Body of pancreas (tissue), 4 donors: ENCODE measurements at regions not wholly inside any gene's neighbourhood (a gene's known extent, or its start where the extent isn't known, plus 50 kb on each side); places are given as distances from the start of the nearest gene placed in this dataset.

Experiments used
- ATAC-seq: fragments of 150-250 bp; one replicate; pipeline ENCODE4 v1.9.1; 2016
- DNase-seq, 4 donors: peaks; one replicate each; pipeline ENCODE4 v3.0.0-alpha.2; 2019
- H3K27ac ChIP-seq, 4 donors: fragments of 200-600 bp; sonication (generic); 1 replicate in 3 of 4; 2 replicates in 1 of 4; pipeline versions ENCODE4 v1.5.1 to v1.6.1; 2016 to 2019; ENCODE audit warnings: mild to moderate bottlenecking in 1 of 4, mixed read lengths in 1 of 4, moderate library complexity in 1 of 4
- H3K27me3 ChIP-seq, 2 donors: fragments of 200-600 bp; sonication (generic); one replicate each; pipeline ENCODE4 v1.6.0; 2016; ENCODE audit warnings: mild to moderate bottlenecking in 1 of 2
- H3K36me3 ChIP-seq, 2 donors: fragments of 200-600 bp; sonication (generic); replicated peaks in 1 of 2; 2 replicates each; pipeline ENCODE4 v1.5.1; 2016; ENCODE audit warnings: low read depth in 2 of 2; ENCODE audit not compliant: insufficient read depth in 1 of 2
- H3K4me1 ChIP-seq: fragments of 200-600 bp; sonication (generic); one replicate; pipeline ENCODE4 v1.6.0; 2016
- H3K4me3 ChIP-seq, 2 donors: fragments of 200-600 bp; sonication (generic); 1 replicate in 1 of 2; 2 replicates in 1 of 2; pipeline ENCODE4 v1.5.1; 2016 to 2019
- H3K9me3 ChIP-seq, 3 donors: fragments of 200-600 bp; sonication (generic); 1 replicate in 2 of 3; 2 replicates in 1 of 3; pipeline ENCODE4 v1.5.1; 2016
- POLR2A ChIP-seq, 3 donors: fragments of 450-650 bp; IDR thresholded peaks; one replicate each; pipeline ENCODE4 v1.6.1; 2016; ENCODE audit warnings: antibody characterized with exemption in 3 of 3, mild to moderate bottlenecking in 2 of 3
- WGBS, 2 donors: methylation state at CpG; one replicate each; pipeline ENCODE4 v1.1.5; 2017; 5-methylcytosine and 5-hydroxymethylcytosine counted together
- intact Hi-C: fragments of 100-400 bp; cut with DNase I; formaldehyde crosslinking; loops from one replicate; pipeline ENCODE4 v1.15.1; 2023
- TF ChIP-seq, protein P1 (sequence below), 7 experiments: fragments of 450-650 bp in 4 of 7; fragments of 200-600 bp in 3 of 7; sonication (generic) in 3 of 7; IDR thresholded peaks; one replicate each; pipeline ENCODE4 v1.5.1; 2016 to 2019; ENCODE audit warnings: antibody characterized with exemption in 7 of 7

DNA sequence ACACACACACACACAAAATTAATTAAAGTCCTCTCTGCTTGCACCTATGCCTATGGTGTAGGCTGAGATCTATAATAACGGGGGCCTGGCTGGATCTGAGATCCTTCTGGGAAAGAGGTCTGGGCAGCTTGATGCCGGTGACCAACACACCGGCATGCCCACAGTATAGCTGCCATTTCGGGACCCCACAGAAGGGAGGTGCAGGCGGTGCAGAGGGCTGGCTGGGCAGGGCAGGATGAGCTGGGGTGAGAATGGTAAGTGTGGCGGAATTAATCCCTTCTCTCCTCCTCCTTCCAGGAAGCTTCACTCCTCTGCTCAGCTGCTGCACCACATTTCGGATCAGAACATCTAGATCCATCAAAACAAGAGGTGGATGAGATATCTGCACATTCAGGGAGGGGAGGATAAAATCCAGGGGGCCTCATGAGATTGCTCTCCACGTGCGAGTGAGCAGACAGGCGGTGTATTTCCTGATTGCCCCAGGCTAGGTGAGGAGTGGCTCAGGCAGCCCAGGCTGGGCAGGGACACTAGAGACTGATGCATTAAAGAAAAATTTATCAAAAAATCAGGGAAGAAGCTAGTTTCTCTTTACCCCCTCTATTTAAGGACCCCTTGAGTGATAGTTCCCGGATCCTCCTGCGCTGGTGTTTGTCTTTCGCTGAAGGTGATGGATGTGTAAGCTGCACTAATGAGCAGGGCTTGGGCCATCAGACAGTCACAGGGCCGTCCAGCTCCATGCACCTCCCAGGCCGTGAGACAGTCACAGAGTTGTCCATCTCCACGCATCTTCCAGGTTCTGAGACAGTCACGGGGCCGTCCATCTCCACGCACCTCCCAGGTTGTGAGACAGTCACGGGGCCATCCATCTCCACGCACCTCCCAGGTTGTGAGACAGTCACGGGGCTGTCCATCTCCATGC is 449.9 kb downstream of the PTPRU start:
- Histone ChIP-seq H3K4me3 (no peak overlapping the region), H3K27me3 (no peaks in the 10 kb centered on the region), H3K27ac (no peak overlapping the region), H3K4me1 (peaks cover 19% of the 10 kb centered on the region), H3K36me3 (no peaks in the 10 kb centered on the region), H3K9me3 (no peaks in the 10 kb centered on the region)
- intact Hi-C loops = no loop called here
- no peak for ATAC-seq
- DNase-seq = no peak
- TF ChIP-seq, protein P1, sequence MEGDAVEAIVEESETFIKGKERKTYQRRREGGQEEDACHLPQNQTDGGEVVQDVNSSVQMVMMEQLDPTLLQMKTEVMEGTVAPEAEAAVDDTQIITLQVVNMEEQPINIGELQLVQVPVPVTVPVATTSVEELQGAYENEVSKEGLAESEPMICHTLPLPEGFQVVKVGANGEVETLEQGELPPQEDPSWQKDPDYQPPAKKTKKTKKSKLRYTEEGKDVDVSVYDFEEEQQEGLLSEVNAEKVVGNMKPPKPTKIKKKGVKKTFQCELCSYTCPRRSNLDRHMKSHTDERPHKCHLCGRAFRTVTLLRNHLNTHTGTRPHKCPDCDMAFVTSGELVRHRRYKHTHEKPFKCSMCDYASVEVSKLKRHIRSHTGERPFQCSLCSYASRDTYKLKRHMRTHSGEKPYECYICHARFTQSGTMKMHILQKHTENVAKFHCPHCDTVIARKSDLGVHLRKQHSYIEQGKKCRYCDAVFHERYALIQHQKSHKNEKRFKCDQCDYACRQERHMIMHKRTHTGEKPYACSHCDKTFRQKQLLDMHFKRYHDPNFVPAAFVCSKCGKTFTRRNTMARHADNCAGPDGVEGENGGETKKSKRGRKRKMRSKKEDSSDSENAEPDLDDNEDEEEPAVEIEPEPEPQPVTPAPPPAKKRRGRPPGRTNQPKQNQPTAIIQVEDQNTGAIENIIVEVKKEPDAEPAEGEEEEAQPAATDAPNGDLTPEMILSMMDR (IDR thresholded peaks at IDR 0.05) = no peak
- TF ChIP-seq POLR2A (IDR thresholded peaks at IDR 0.05) = no peak
- 63% methylated on average over 22 of the region's 22 CpGs for WGBS, 2 donors

DNA sequence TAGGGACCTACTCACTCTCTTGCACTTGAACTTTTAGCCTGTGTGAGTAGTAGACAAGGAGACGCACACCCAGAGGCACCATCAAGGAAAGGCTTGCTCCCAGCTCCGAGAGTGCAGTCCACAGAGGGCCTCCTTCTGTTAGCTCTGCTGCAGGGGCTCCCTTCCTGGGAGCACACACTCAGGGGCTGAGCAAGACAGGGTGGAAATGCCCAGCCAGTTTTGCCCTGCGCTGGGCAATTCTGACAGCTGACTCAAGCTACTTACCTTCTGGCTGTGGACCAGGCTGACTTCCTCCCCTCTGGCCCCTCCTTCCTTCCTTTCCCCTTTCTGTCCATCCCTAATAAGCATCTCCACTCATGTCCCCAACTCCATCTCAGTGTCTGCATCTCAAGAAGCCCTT is 449.1 kb downstream of the PTPRU start:
- H3K36me3 ChIP-seq = no peaks in the 10 kb centered on the region
- no peak for TF ChIP-seq POLR2A (IDR thresholded peaks at IDR 0.05)
- TF ChIP-seq, protein P1 (IDR thresholded peaks at IDR 0.05) = no peak
- H3K9me3 ChIP-seq = no peaks in the 10 kb centered on the region
- ATAC-seq (no peak), DNase-seq (no peak)
- 73 to 74% methylated on average over 3 of the region's 3 CpGs for WGBS, 2 donors
- no peak overlapping the region for H3K4me3 ChIP-seq
- intact Hi-C loops = no loop called here
- no peak overlapping the region for H3K27ac ChIP-seq
- no peaks in the 10 kb centered on the region for H3K27me3 ChIP-seq
- H3K4me1 ChIP-seq = peaks cover 19% of the 10 kb centered on the region

DNA sequence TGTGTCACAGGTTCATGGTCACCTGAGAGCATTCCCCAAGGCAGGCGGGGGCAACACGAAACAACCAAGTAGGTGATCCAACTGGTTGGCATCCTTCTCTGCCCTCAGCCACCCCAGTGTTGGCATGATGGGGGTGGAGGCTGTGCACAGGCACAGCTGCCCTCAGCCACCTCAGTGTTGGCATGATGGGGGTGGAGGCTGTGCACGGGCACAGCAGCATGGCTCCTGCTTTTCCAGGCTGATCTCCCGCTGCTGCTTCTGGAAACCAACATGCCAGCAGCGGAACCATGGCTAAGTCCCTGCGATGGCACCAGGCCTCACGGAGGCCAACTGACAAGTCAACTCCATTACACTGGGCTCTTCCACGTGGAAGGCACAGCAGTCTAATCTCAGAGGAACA is 447.8 kb downstream of the PTPRU start:
- intact Hi-C loops = no loop called here
- Histone ChIP-seq H3K4me3 (no peak overlapping the region), H3K36me3 (no peaks in the 10 kb centered on the region), H3K9me3 (no peaks in the 10 kb centered on the region), H3K27me3 (no peaks in the 10 kb centered on the region), H3K4me1 (peaks cover 19% of the 10 kb centered on the region), H3K27ac (no peak overlapping the region)
- ATAC-seq = no peak
- DNase-seq = no peak
- WGBS, 2 donors = 63 to 72% methylated on average over 2 to 5 of the region's 8 CpGs
- TF ChIP-seq, protein P1 (IDR thresholded peaks at IDR 0.05) = no peak
- TF ChIP-seq POLR2A (IDR thresholded peaks at IDR 0.05) = no peak

DNA sequence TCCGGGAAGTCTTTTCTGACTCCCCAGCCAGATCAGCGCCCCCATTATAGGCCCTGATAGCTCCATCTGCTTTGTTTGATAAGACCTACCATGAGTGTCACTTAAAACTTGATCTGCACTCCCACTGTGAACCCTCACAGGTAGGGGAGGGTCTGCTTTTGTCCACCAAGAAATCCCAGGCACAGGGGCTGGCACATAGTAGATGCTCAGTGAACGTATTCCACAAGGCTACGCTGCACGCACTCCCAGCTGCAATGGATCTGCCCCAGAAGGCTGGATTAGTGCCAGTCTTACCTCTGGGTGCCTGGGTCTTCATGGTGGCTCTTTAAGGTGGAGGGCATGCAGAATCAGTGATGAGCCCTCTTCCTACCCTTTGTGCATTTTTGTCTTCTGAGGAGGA is 447.1 kb downstream of the PTPRU start:
- peak overlapping the region in 1 of 4 donors; percentile 16 for H3K27ac ChIP-seq
- H3K4me3 ChIP-seq = no peak overlapping the region
- no peaks in the 10 kb centered on the region for H3K9me3 ChIP-seq
- DNase-seq = no peak
- peaks cover 19% of the 10 kb centered on the region for H3K4me1 ChIP-seq
- no peaks in the 10 kb centered on the region for H3K36me3 ChIP-seq
- no peak for TF ChIP-seq POLR2A (IDR thresholded peaks at IDR 0.05)
- TF ChIP-seq, protein P1 (IDR thresholded peaks at IDR 0.05) = no peak
- ATAC-seq = no peak
- H3K27me3 ChIP-seq = no peaks in the 10 kb centered on the region
- 36 to 60% methylated on average over 2 to 5 of the region's 5 CpGs for whole genome bisulfite sequencing, 2 donors
- intact Hi-C loops = no loop called here

DNA sequence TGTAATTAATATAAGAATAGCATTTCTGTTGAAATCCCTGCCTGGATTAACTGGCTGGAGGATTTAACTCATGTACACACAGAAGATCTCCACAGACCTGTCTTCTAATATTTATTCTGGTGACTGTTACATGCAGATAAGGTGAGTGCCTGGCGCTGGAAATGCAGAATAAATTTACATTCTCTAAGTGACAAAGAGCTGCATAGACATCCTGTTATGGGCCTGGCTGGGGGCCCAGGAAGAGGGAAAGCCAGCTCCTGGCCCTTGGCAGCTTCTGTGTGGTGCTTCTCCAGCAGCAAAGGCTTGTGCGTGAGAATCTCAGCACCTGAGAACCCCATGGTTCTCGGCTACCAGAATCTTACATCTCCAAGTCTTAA is 446.6 kb downstream of the PTPRU start:
- peak overlapping the region in 1 of 4 donors; percentile 16 for H3K27ac ChIP-seq
- no peak overlapping the region for H3K4me3 ChIP-seq
- H3K9me3 ChIP-seq = no peaks in the 10 kb centered on the region
- DNase-seq (peak; percentile 67 to 88 (median 87)), ATAC-seq (peak; percentile 62)
- H3K4me1 ChIP-seq = peaks cover 19% of the 10 kb centered on the region
- intact Hi-C loops = no loop called here
- H3K27me3 ChIP-seq = no peaks in the 10 kb centered on the region
- TF ChIP-seq, protein P1 (IDR thresholded peaks at IDR 0.05) = no peak
- no peak for TF ChIP-seq POLR2A (IDR thresholded peaks at IDR 0.05)
- H3K36me3 ChIP-seq = no peaks in the 10 kb centered on the region
- WGBS, 2 donors = 6 to 11% methylated on average over 3 of the region's 3 CpGs
